ENCODE measurements at regions not wholly inside any gene's neighbourhood (a gene's known extent, or its start where the extent isn't known, plus 50 kb on each side); places are given as distances from the start of the nearest gene placed in this dataset.

DNA sequence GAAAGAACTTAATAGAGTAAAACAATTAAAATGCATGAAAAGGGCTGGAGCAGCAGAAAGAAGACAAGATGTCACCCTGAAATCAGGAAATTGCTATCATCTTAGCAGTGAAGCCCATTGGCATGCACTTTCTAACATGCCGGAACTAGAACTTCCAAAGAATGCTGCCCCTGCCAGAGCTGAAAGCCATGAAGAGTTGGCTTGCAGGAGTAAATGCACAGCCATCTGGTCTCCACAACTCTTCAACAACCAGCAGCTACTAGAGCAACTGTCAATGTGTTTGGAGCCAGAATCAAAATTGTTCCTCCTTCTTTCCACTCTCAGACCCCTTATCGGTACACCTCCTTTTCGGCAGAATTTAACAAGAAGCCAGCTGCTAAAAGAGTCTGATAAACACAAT lies 414.1 kb downstream of the KCNH5 start:
- intact Hi-C loops (cut with DNase I; ENCODE audit: low total_unique reads), result no loop called here
- no peak for DNase-seq
- Histone ChIP-seq H3K4me3 (no peak overlapping the region), H3K36me3 (ENCODE audit: low read depth, missing control alignments) (no peaks in the 10 kb centered on the region), H3K27ac (no peak overlapping the region), H3K9me3 (no peaks in the 10 kb centered on the region), H3K4me1 (no peaks in the 10 kb centered on the region), H3K27me3 (no peaks in the 10 kb centered on the region)
- WGBS, 2 donors, result 83 to 91% methylated on average over 3 of the region's 3 CpGs
- TF ChIP-seq, protein P1, sequence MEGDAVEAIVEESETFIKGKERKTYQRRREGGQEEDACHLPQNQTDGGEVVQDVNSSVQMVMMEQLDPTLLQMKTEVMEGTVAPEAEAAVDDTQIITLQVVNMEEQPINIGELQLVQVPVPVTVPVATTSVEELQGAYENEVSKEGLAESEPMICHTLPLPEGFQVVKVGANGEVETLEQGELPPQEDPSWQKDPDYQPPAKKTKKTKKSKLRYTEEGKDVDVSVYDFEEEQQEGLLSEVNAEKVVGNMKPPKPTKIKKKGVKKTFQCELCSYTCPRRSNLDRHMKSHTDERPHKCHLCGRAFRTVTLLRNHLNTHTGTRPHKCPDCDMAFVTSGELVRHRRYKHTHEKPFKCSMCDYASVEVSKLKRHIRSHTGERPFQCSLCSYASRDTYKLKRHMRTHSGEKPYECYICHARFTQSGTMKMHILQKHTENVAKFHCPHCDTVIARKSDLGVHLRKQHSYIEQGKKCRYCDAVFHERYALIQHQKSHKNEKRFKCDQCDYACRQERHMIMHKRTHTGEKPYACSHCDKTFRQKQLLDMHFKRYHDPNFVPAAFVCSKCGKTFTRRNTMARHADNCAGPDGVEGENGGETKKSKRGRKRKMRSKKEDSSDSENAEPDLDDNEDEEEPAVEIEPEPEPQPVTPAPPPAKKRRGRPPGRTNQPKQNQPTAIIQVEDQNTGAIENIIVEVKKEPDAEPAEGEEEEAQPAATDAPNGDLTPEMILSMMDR (IDR thresholded peaks at IDR 0.05), result no peak
- TF ChIP-seq POLR2A (IDR thresholded peaks at IDR 0.05), result no peak

DNA sequence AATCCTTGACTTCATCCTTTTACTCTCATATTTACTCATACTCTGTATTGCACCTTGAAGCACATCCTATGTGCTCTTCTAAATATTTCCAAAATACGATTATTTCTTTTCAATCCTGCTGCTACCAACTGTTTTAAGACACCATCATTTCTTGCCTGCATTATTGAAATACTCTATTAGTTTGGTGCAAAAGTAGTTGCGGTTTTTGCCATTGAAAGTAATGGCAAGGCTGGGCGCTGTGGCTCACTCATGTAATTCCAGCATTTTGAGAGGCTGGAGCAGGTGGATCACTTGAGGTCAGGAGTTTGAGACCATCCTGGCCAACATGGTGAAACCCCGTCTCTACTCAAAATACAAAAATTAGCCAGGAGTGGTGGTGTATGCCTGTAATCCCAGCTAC lies 412.5 kb downstream of the KCNH5 start:
- Histone ChIP-seq H3K27me3 (no peaks in the 10 kb centered on the region), H3K27ac (no peak overlapping the region), H3K9me3 (no peaks in the 10 kb centered on the region), H3K4me1 (no peaks in the 10 kb centered on the region), H3K4me3 (no peak overlapping the region), H3K36me3 (ENCODE audit: low read depth, missing control alignments) (no peaks in the 10 kb centered on the region)
- WGBS, 2 donors, result 88 to 91% methylated on average over 4 of the region's 4 CpGs
- no peak for DNase-seq
- TF ChIP-seq POLR2A (IDR thresholded peaks at IDR 0.05), result no peak
- TF ChIP-seq, protein P1 (IDR thresholded peaks at IDR 0.05), result no peak
- intact Hi-C loops (cut with DNase I; ENCODE audit: low total_unique reads), result no loop called here

DNA sequence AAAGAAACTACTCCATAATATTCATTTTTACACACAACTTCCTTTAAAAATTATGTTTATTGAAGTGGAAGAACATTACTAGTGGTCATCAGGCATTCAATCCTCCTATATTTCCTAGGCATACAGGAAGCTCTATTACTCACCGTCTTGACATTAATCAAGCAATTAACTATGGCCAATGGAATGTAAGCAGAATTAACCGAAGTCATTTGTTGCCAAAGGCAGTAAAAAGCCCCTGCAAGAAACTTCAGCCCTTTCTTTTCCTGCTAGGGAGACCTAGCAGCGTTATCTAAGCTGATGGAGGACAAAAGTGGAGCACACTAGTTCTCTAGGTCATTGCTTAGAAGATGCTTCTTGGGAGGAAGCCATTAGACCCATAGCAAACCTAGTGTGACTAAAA lies 399.6 kb downstream of the KCNH5 start:
- intact Hi-C loops (cut with DNase I; ENCODE audit: low total_unique reads), result no loop called here
- 46 to 51% methylated on average over 3 of the region's 3 CpGs for WGBS, 2 donors
- DNase-seq, result no peak
- no peaks in the 10 kb centered on the region for H3K27me3 ChIP-seq
- no peak for TF ChIP-seq POLR2A (IDR thresholded peaks at IDR 0.05)
- TF ChIP-seq, protein P1 (IDR thresholded peaks at IDR 0.05), result no peak
- H3K36me3 ChIP-seq (ENCODE audit: low read depth, missing control alignments), result no peaks in the 10 kb centered on the region
- H3K4me3 ChIP-seq, result no peak overlapping the region
- H3K27ac ChIP-seq, result no peak overlapping the region
- no peaks in the 10 kb centered on the region for H3K9me3 ChIP-seq
- no peaks in the 10 kb centered on the region for H3K4me1 ChIP-seq

Small RNAs in the stretch of these regions (small RNA-seq; reads per million reads assigned to genes)
- 0 reads per million in 2 donors for gene AL389895.1

Measured in testis (tissue), 2 donors.